GM23338 (cell line): ENCODE measurements at regions not wholly inside any gene's neighbourhood (a gene's known extent, or its start where the extent isn't known, plus 50 kb on each side); places are given as distances from the start of the nearest gene placed in this dataset.

Experiments used
- ATAC-seq: fragments of 200-7000 bp; cut with Tn5 transposase; 3 replicates; pipeline ENCODE4 v1.9.1; 2020
- DNase-seq: peaks from one replicate; pipeline ENCODE4 v3.0.0-alpha.2; 2015; ENCODE audit warnings: low spot score
- H2AFZ ChIP-seq: fragments of 200-600 bp; sonication (generic); 2 replicates; pipeline ENCODE4 v1.8.0; 2016; ENCODE audit warnings: antibody characterized with exemption, mild to moderate bottlenecking, moderate library complexity
- H3F3A ChIP-seq: fragments of 200-600 bp; sonication (generic); replicated peaks from 2 replicates; pipeline ENCODE4 v1.8.0; 2017; ENCODE audit warnings: antibody characterized with exemption, mixed run types, low read depth
- H3K27ac ChIP-seq: fragments of 200-600 bp; sonication (generic); 2 replicates; pipeline ENCODE4 v1.6.1; 2016; ENCODE audit warnings: low read depth
- H3K27me3 ChIP-seq: fragments of 200-600 bp; sonication (generic); 2 replicates; pipeline ENCODE4 v1.8.0; 2016; ENCODE audit warnings: mild to moderate bottlenecking, mixed run types, moderate library complexity; ENCODE audit not compliant: insufficient read depth
- H3K36me3 ChIP-seq: fragments of 200-600 bp; sonication (generic); 2 replicates; pipeline ENCODE4 v1.8.0; 2016; ENCODE audit warnings: mild to moderate bottlenecking; ENCODE audit not compliant: insufficient read depth
- H3K4me1 ChIP-seq: fragments of 200-600 bp; sonication (generic); 2 replicates; pipeline ENCODE4 v1.8.0; 2016; ENCODE audit warnings: mild to moderate bottlenecking, moderate library complexity; ENCODE audit not compliant: insufficient read depth
- H3K4me2 ChIP-seq: fragments of 200-600 bp; sonication (generic); 2 replicates; pipeline ENCODE4 v1.7.1; 2017; ENCODE audit warnings: mixed run types
- H3K4me3 ChIP-seq: fragments of 200-600 bp; sonication (generic); 2 replicates; pipeline ENCODE4 v1.6.1; 2016; ENCODE audit warnings: mixed run types
- H3K79me2 ChIP-seq: fragments of 200-600 bp; sonication (generic); replicated peaks from 2 replicates; pipeline ENCODE4 v1.8.0; 2017; ENCODE audit warnings: mild to moderate bottlenecking; ENCODE audit not compliant: insufficient read depth
- H3K9me2 ChIP-seq: fragments of 200-600 bp; sonication (generic); 2 replicates; pipeline ENCODE4 v1.8.0; 2017; ENCODE audit not compliant: insufficient read depth
- H4K20me1 ChIP-seq: fragments of 200-600 bp; sonication (generic); replicated peaks from 2 replicates; pipeline ENCODE4 v1.8.0; 2017; ENCODE audit warnings: mild to moderate bottlenecking; ENCODE audit not compliant: insufficient read depth
- H3K27ac Mint-ChIP-seq: 2 replicates; pipeline ENCODE4 v1.8.0; 2020; ENCODE audit warnings: inconsistent platforms, mild to moderate bottlenecking, moderate library complexity, mixed read lengths
- H3K27me3 Mint-ChIP-seq: 3 replicates; pipeline ENCODE4 v1.8.0; 2022; ENCODE audit warnings: low read depth, mild to moderate bottlenecking, moderate library complexity, mixed read lengths, inconsistent platforms; ENCODE audit not compliant: insufficient read depth, poor library complexity
- H3K36me3 Mint-ChIP-seq: 3 replicates; pipeline ENCODE4 v1.8.0; 2021; ENCODE audit warnings: low read depth, mild to moderate bottlenecking, inconsistent platforms, moderate library complexity, mixed read lengths
- H3K4me1 Mint-ChIP-seq: 3 replicates; pipeline ENCODE4 v1.8.0; 2020; ENCODE audit warnings: mild to moderate bottlenecking, inconsistent platforms, mixed read lengths
- H3K4me3 Mint-ChIP-seq: 3 replicates; pipeline ENCODE4 v1.8.0; 2021; ENCODE audit warnings: moderate library complexity, mild to moderate bottlenecking, inconsistent platforms, mixed read lengths
- H3K9me3 Mint-ChIP-seq: 3 replicates; pipeline ENCODE4 v1.8.0; 2020; ENCODE audit warnings: moderate library complexity, mild to moderate bottlenecking, inconsistent platforms, mixed read lengths
- CREB1 ChIP-seq: fragments of 250-450 bp; sonication (Bioruptor Pico); IDR thresholded peaks from 2 replicates; pipeline ENCODE4 v1.5.0; 2020; ENCODE audit warnings: low read depth, mild to moderate bottlenecking, moderate library complexity
- EZH2 ChIP-seq: fragments of 200-600 bp; sonication (generic); IDR thresholded peaks from one replicate; pipeline ENCODE4 v1.8.0; 2017; ENCODE audit warnings: antibody characterized with exemption, mild to moderate bottlenecking, low read depth; ENCODE audit not compliant: unreplicated experiment
- EZH2phosphoT487 ChIP-seq: fragments of 200-600 bp; sonication (generic); IDR thresholded peaks from one replicate; pipeline ENCODE4 v1.8.1; 2018; ENCODE audit warnings: antibody characterized with exemption; ENCODE audit not compliant: unreplicated experiment
- JUNB ChIP-seq: IDR thresholded peaks from one replicate; pipeline ENCODE4 v1.6.1; 2016; ENCODE audit warnings: antibody characterized with exemption; ENCODE audit not compliant: unreplicated experiment
- NANOG ChIP-seq: IDR thresholded peaks from 2 replicates; pipeline ENCODE4 v1.6.1; 2016; ENCODE audit warnings: antibody characterized with exemption, borderline replicate concordance
- POLR2AphosphoS5 ChIP-seq: IDR thresholded peaks from 2 replicates; pipeline ENCODE4 v1.6.1; 2016; ENCODE audit warnings: antibody characterized with exemption, low read depth
- STAT1 ChIP-seq: IDR thresholded peaks from one replicate; pipeline ENCODE4 v1.6.1; 2016; ENCODE audit warnings: antibody characterized with exemption; ENCODE audit not compliant: unreplicated experiment
- ZNF114 ChIP-seq: fragments of 250-450 bp; sonication (Bioruptor Pico); IDR thresholded peaks from 2 replicates; pipeline ENCODE4 v1.5.0; 2020; ENCODE audit warnings: mild to moderate bottlenecking, moderate library complexity
- ZNF331 ChIP-seq: fragments of 250-450 bp; sonication (Bioruptor Pico); IDR thresholded peaks from 2 replicates; pipeline ENCODE4 v1.5.0; 2020; ENCODE audit warnings: low read depth, mild to moderate bottlenecking, moderate library complexity
- TF ChIP-seq, protein P1 (sequence below): IDR thresholded peaks from one replicate; pipeline ENCODE4 v1.6.1; 2018; ENCODE audit warnings: antibody characterized with exemption; ENCODE audit not compliant: unreplicated experiment
- TF ChIP-seq, protein P2 (sequence below): IDR thresholded peaks from 2 replicates; pipeline ENCODE4 v1.6.1; 2016; ENCODE audit warnings: antibody characterized with exemption
- TF ChIP-seq, protein P3 (sequence below): fragments of 250-450 bp; sonication (Bioruptor Pico); IDR thresholded peaks from 2 replicates; pipeline ENCODE4 v1.5.0; 2020; ENCODE audit warnings: mild to moderate bottlenecking, moderate library complexity
- TF ChIP-seq, protein P4 (sequence below), 2 experiments: fragments of 200-600 bp in 1 of 2; sonication (generic) in 1 of 2; conservative IDR thresholded peaks; 2 replicates each; pipeline versions ENCODE4 v1.5.1 to v1.6.1; 2016 to 2017; ENCODE audit warnings: antibody characterized with exemption in 2 of 2, low read depth in 2 of 2, mild to moderate bottlenecking in 2 of 2, moderate library complexity in 1 of 2

DNA sequence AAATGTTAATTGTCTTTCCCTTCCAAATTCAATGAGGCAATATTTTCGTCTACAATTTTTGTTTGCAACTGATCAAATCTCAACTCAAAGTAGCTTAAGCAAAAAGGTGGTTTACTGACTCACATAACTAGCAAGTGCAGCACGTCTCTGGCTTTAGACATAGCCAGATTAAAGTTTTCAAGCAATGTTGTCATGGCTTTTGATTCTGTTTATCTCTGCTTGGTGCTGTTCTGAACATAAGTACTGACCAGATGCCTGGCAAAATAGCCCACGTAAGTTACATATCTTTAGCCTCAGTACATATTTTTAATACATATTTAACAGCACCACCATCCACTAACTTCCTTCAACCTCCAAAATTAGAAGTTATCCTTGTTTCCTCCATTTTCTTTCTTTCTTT, 877.9 kb downstream of the KCNMA1 start:
- Mint-ChIP-seq H3K9me3 (no peaks in the 10 kb centered on the region), H3K36me3 (no peaks in the 10 kb centered on the region), H3K4me1 (no peaks in the 10 kb centered on the region; the same call in 2 of the 3 replicates), H3K27me3 (no peaks in the 10 kb centered on the region), H3K4me3 (no peak overlapping the region), H3K27ac (no peak overlapping the region)
- ATAC-seq (no peak), DNase-seq (no peak)
- TF ChIP-seq STAT1 (no peak), EZH2 (no peak), ZNF114 (CRISPR knock-in tag) (no peak), ZNF331 (CRISPR knock-in tag) (no peak), CREB1 (no peak), POLR2AphosphoS5 (no peak), JUNB (no peak), EZH2phosphoT487 (no peak), NANOG (no peak)
- TF ChIP-seq, protein P1, sequence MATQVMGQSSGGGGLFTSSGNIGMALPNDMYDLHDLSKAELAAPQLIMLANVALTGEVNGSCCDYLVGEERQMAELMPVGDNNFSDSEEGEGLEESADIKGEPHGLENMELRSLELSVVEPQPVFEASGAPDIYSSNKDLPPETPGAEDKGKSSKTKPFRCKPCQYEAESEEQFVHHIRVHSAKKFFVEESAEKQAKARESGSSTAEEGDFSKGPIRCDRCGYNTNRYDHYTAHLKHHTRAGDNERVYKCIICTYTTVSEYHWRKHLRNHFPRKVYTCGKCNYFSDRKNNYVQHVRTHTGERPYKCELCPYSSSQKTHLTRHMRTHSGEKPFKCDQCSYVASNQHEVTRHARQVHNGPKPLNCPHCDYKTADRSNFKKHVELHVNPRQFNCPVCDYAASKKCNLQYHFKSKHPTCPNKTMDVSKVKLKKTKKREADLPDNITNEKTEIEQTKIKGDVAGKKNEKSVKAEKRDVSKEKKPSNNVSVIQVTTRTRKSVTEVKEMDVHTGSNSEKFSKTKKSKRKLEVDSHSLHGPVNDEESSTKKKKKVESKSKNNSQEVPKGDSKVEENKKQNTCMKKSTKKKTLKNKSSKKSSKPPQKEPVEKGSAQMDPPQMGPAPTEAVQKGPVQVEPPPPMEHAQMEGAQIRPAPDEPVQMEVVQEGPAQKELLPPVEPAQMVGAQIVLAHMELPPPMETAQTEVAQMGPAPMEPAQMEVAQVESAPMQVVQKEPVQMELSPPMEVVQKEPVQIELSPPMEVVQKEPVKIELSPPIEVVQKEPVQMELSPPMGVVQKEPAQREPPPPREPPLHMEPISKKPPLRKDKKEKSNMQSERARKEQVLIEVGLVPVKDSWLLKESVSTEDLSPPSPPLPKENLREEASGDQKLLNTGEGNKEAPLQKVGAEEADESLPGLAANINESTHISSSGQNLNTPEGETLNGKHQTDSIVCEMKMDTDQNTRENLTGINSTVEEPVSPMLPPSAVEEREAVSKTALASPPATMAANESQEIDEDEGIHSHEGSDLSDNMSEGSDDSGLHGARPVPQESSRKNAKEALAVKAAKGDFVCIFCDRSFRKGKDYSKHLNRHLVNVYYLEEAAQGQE, result no peak
- TF ChIP-seq, protein P2, sequence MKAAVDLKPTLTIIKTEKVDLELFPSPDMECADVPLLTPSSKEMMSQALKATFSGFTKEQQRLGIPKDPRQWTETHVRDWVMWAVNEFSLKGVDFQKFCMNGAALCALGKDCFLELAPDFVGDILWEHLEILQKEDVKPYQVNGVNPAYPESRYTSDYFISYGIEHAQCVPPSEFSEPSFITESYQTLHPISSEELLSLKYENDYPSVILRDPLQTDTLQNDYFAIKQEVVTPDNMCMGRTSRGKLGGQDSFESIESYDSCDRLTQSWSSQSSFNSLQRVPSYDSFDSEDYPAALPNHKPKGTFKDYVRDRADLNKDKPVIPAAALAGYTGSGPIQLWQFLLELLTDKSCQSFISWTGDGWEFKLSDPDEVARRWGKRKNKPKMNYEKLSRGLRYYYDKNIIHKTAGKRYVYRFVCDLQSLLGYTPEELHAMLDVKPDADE, result no peak
- TF ChIP-seq, protein P3, sequence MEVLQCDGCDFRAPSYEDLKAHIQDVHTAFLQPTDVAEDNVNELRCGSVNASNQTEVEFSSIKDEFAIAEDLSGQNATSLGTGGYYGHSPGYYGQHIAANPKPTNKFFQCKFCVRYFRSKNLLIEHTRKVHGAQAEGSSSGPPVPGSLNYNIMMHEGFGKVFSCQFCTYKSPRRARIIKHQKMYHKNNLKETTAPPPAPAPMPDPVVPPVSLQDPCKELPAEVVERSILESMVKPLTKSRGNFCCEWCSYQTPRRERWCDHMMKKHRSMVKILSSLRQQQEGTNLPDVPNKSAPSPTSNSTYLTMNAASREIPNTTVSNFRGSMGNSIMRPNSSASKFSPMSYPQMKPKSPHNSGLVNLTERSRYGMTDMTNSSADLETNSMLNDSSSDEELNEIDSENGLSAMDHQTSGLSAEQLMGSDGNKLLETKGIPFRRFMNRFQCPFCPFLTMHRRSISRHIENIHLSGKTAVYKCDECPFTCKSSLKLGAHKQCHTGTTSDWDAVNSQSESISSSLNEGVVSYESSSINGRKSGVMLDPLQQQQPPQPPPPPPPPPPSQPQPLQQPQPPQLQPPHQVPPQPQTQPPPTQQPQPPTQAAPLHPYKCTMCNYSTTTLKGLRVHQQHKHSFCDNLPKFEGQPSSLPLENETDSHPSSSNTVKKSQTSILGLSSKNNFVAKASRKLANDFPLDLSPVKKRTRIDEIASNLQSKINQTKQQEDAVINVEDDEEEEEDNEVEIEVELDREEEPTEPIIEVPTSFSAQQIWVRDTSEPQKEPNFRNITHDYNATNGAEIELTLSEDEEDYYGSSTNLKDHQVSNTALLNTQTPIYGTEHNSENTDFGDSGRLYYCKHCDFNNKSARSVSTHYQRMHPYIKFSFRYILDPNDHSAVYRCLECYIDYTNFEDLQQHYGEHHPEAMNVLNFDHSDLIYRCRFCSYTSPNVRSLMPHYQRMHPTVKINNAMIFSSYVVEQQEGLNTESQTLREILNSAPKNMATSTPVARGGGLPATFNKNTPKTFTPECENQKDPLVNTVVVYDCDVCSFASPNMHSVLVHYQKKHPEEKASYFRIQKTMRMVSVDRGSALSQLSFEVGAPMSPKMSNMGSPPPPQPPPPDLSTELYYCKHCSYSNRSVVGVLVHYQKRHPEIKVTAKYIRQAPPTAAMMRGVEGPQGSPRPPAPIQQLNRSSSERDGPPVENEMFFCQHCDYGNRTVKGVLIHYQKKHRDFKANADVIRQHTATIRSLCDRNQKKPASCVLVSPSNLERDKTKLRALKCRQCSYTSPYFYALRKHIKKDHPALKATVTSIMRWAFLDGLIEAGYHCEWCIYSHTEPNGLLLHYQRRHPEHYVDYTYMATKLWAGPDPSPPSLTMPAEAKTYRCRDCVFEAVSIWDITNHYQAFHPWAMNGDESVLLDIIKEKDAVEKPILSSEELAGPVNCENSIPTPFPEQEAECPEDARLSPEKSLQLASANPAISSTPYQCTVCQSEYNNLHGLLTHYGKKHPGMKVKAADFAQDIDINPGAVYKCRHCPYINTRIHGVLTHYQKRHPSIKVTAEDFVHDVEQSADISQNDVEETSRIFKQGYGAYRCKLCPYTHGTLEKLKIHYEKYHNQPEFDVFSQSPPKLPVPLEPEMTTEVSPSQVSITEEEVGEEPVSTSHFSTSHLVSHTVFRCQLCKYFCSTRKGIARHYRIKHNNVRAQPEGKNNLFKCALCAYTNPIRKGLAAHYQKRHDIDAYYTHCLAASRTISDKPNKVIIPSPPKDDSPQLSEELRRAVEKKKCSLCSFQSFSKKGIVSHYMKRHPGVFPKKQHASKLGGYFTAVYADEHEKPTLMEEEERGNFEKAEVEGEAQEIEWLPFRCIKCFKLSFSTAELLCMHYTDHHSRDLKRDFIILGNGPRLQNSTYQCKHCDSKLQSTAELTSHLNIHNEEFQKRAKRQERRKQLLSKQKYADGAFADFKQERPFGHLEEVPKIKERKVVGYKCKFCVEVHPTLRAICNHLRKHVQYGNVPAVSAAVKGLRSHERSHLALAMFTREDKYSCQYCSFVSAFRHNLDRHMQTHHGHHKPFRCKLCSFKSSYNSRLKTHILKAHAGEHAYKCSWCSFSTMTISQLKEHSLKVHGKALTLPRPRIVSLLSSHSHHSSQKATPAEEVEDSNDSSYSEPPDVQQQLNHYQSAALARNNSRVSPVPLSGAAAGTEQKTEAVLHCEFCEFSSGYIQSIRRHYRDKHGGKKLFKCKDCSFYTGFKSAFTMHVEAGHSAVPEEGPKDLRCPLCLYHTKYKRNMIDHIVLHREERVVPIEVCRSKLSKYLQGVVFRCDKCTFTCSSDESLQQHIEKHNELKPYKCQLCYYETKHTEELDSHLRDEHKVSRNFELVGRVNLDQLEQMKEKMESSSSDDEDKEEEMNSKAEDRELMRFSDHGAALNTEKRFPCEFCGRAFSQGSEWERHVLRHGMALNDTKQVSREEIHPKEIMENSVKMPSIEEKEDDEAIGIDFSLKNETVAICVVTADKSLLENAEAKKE (CRISPR knock-in tag), result no peak
- TF ChIP-seq, protein P4, sequence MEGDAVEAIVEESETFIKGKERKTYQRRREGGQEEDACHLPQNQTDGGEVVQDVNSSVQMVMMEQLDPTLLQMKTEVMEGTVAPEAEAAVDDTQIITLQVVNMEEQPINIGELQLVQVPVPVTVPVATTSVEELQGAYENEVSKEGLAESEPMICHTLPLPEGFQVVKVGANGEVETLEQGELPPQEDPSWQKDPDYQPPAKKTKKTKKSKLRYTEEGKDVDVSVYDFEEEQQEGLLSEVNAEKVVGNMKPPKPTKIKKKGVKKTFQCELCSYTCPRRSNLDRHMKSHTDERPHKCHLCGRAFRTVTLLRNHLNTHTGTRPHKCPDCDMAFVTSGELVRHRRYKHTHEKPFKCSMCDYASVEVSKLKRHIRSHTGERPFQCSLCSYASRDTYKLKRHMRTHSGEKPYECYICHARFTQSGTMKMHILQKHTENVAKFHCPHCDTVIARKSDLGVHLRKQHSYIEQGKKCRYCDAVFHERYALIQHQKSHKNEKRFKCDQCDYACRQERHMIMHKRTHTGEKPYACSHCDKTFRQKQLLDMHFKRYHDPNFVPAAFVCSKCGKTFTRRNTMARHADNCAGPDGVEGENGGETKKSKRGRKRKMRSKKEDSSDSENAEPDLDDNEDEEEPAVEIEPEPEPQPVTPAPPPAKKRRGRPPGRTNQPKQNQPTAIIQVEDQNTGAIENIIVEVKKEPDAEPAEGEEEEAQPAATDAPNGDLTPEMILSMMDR (conservative IDR thresholded peaks at IDR 0.05; ENCODE audit: low read depth in 2 of 2), result no peak
- no peaks in the 10 kb centered on the region for H3K36me3 ChIP-seq
- no peaks in the 10 kb centered on the region for H3K27me3 ChIP-seq
- H3K4me1 ChIP-seq, result no peaks in the 10 kb centered on the region
- 0 out of 2 replicates have a peak overlapping the region, but pooled peaks have one; percentile 38 for H2AFZ ChIP-seq
- no peaks in the 10 kb centered on the region for H4K20me1 ChIP-seq
- H3K4me2 ChIP-seq, result no peak overlapping the region
- H3K9me2 ChIP-seq, result no peaks in the 10 kb centered on the region
- H3K79me2 ChIP-seq, result no peaks in the 10 kb centered on the region
- H3F3A ChIP-seq, result no peaks in the 10 kb centered on the region
- H3K27ac ChIP-seq, result no peak overlapping the region
- H3K4me3 ChIP-seq, result no peak overlapping the region
